ENCODE measurements at regions not wholly inside any gene's neighbourhood (a gene's known extent, or its start where the extent isn't known, plus 50 kb on each side); places are given as distances from the start of the nearest gene placed in this dataset.

DNA sequence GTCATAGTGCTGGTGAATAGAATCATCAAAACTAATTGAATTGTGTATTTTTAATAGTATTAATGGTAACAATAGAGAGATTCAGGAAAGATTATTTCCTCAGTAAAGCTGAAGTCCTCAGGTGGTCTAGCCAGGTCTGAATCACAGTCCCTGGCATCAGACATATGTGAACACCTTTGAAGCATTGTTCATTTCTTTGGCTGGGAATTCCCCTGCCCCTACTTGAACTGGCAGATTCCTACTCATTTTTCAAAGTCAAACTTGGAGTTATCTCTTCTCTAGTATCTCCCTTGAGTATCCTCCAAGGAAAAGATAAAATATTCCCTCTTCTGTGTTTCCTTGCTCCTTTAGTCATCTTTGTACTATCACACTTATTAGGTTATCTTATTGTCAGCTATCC is 759.8 kb downstream of the ADGRL2 start:
- no peak for DNase-seq (ENCODE audit: low spot score)

DNA sequence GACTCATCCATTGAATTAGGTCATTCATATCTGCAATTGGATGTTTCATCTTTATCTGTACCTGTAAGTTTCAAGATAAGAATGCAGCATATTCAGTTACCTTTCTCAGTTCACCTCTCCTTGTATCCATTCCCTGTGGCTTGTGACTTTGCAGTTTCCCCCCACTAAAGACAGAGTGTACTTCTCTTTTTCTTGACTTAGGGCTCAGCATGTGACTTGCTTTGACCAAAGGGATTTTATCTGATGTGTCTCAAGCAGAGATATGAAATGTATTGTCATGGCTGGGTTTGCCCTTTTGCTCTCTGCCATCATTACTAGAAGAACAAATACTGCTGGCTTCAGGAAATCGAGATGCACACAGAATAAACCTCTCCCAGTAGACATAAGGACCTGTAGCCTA is 754.8 kb downstream of the ADGRL2 start:
- no peak for DNase-seq (ENCODE audit: low spot score)

DNA sequence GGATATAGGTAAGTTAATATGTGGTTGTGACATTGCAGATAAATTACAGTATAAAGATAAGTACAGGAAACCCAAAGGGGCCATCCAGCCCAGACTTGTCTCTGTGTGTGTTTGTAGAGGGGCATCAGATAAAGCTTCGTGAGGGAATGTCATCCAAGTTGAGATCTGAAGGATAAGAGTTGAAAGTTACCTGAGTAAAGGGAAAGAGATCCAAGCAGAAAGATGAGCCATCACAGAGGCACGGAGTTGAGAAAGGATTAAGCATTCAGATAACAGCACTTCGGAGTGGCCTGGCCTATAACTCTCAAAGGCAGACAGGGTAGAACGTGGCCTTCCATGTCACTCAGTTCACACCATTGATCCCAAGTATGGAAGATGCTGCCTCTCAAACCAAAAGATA is 749.1 kb downstream of the ADGRL2 start:
- DNase-seq (ENCODE audit: low spot score) = no peak

DNA sequence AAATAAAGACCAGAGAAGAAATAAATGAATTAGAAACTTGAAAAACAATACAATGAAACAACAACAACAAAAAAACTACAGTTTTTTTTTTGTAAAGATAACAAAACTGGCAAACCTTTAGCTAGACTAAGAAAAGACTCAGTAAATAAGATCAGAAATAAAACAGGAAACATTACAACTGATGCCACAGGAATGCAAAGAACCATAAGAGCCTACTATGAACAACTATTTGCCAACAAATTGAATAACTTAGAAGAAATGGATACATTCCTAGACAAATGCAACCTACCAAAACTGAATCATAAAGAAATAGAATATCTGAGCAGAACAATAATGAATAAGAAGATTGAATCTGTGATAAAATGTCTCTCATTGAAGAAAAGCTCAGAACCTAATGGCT is 742.0 kb downstream of the ADGRL2 start:
- DNase-seq (ENCODE audit: low spot score) = no peak

DNA sequence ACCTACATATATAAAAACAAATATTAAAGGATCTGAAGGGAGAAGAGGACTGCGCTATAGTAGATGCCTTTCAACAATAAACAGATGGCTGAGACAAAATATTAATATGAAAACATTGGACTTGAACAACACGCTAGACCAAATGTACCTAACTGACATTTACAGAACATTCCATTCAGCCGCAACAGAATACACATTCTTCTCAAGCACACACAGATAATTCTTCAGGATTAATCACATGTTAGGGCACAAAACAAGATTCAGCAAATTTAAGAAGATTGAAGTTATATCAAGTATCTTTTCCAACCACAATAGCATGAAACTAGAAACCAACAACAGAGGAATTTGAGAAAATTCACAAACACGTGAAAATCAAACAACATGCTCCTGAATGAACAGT is 741.4 kb downstream of the ADGRL2 start:
- no peak for DNase-seq (ENCODE audit: low spot score)

DNA sequence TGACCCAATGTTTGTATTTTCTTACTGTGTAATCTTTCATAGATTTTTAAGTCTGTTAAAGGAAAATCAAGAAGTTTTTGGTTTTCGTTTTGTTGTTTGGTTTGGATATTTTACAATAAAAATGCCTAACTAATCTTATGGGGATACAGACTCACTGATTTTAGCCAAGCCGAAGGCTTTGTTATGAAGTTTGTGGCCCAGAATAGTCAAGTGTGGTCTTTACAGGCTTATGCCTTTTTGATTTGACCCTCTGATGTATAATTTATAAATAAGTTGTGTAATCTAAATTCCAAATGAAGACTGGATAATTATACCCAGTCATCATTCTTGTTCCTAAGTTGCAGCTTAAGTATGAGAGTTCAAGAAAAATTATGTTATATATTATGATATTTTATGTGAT is 739.3 kb downstream of the ADGRL2 start:
- no peak for DNase-seq (ENCODE audit: low spot score)

DNA sequence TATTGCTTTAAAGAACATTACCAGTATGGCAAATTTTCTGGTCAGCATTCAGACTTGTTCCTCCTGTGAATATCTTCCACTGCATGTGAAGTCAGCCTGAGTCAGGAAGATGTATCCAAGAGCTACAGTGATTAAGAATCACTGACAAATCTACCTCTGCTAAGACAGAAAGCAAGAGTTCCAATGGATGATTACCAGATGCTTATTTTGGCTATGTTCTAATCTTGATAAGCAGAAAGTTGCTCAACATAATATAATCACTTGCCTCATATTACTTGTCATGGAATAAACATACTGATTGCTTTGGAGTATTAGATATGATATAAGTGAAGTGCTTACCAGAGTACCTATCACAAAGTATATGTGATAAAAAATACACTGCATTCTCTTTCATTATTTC is 738.1 kb downstream of the ADGRL2 start:
- DNase-seq (ENCODE audit: low spot score) = no peak

DNA sequence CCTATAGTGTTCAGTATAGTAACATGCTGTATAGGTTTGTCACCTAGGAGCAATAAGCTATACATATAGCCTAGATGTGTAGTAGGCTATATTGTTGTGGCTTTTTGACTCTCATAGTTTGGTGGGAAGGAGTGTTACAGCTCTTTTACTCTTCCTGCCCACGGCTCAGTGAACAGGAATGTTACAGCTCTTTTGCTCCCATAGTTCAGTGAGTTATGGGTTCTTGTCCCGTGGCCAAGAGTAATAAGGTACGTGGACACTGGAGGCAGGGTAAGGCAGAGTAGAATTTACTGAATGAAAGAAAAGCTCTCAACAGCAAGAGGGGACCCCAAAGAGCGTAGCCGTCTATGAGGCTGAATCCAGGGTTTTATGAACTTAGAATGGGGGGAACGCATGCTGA is 734.3 kb downstream of the ADGRL2 start:
- no peak for DNase-seq (ENCODE audit: low spot score)

DNA sequence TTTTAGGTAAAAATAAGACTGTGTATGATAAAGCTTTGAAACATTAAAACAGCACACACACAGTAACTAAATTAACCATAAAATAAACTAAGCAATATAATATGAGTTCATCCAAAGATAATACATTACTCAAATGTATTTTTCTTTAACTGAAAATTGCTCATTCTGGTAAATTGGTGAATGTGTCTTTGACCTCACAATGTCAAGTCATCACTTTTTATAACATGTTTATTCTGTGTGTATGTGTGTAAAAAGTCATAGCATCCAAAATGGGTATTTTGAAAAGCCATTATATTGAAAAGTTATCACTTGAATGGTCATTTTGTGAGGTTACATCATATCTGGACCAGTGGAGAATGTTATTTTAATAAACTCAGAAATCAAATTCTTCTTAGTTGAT is 724.6 kb downstream of the ADGRL2 start:
- DNase-seq (ENCODE audit: low spot score) = no peak

DNA sequence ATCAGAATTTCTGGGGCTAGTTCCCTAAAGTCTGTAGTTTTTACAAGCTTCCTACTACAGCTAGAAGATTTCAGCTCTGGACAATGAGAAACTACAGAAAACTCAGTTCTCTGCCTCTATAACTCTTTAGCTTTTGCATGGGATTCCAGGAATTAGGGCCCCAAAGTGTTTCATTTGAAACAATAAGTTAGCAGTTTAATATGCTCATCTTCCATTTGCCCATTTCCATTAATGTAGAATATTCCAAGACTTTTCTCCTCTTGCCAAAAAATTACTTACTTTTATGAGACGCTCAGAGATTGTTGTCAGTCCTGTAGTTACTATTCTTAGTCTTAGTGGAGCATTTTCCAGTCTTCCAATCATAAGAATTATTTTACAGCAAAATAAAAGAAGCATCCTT is 719.9 kb downstream of the ADGRL2 start:
- DNase-seq (ENCODE audit: low spot score) = no peak

DNA sequence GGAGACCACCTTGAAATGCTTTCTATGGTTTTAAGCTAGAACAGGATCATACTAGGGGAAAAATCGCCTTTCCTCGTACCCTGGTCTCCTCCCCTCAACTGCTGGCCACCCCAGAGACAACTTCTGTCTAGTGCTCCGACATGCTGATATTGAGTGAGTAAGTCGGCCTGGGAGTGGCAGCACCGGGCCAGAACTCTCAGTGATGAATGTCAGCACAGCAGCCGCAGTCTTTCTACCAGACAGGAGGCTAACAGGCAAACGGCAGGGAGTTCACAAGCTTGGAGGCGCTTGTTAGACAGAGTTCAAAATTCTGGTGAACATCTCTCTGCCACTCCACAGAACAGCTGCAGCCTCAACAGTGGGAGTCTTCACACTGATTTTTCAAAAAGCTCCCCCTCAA is 716.9 kb downstream of the ADGRL2 start:
- no peak for DNase-seq (ENCODE audit: low spot score)

DNA sequence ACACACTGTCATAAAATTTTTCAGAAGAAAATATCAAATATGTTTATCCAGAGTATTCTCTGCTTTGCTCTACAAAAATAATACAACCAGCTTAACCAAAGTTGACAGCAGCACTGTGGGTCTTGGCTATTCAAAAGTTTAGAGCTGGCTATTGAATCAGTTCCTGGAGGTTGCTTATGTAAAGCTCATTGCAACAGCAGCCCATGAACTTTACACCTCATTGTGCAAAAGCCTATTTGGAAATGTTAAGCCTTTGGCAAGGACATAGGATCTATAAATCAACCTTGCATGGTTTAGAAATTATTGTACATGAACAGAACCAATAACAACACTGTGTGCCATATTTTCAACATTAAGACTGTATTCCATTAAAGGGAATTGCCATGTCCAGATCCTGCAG is 714.9 kb downstream of the ADGRL2 start:
- DNase-seq (ENCODE audit: low spot score) = no peak

DNA sequence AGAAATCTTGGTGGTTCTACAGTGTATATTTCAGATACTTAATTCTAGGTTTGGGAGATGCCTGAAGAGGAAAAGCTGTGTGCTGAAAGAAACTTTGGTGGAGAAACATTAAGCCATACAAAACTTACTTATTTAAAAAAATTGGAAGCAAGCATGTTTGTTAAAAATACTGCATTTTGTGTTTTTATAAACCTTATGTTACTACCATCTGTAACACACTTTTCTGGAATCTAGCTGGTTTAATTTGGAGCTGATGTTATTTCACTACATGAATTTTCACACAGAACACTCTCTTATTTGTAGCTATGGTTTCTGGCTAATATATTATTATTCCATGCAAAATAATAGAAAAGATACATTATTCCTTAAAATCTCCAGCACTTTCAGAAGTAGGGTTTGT is 710.7 kb downstream of the ADGRL2 start:
- DNase-seq (ENCODE audit: low spot score) = no peak

DNA sequence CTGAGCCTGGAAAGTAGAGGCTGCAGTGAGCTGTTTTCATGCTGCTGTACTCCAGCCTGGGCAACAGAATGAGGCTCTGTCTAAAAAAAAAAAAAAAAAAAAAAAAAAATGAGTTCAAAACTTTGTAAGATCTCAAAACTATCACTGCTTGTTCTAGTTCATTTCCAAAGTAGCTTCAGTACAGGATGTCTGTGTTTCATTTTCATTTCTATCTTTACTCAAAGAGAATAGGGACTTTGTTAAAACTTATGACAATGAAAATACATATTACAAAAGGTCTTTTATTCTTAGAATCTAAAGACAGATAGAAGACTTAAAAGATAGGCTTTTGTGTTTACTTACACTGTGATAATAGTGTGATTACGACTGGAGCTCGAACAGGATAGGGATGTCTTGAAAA is 709.7 kb downstream of the ADGRL2 start:
- DNase-seq (ENCODE audit: low spot score) = no peak

DNA sequence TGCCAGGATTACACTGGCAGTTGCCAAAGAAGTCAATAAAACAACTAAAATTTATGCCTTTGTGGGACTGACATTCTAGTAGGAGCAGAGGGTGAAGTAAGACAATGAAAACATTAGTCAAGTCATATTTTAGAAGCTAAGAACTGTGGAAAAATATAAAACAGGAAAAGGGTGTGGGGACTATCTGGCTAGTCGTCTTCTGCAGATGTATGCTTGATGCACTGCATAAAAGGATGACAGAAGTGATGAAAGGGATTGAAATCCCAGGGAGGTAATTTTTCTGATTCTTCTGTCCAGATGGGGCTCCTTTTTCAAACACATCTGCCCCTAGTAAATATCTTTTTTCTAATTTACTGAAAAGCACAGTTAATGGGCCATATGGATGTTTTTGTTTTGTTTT is 706.3 kb downstream of the ADGRL2 start:
- DNase-seq (ENCODE audit: low spot score) = no peak

DNA sequence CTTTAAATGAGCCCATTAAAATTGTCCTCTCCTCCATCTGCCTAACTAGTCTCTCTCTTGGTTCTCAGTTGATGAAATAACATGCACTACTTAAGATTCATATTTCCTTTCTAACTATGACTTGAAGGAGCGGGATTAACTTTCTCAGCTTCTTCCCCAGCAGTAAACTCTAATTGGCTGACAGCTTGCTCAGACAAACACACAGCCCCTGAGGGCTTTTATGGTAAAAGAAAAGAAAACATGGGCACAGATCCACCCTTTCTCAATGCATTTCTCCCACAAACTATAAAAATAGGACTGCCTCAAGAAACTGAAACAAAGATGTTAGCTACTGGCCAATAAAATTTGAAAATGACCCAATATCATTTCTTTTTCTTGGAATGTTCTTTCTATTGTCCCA is 703.1 kb downstream of the ADGRL2 start:
- no peak for DNase-seq (ENCODE audit: low spot score)

DNA sequence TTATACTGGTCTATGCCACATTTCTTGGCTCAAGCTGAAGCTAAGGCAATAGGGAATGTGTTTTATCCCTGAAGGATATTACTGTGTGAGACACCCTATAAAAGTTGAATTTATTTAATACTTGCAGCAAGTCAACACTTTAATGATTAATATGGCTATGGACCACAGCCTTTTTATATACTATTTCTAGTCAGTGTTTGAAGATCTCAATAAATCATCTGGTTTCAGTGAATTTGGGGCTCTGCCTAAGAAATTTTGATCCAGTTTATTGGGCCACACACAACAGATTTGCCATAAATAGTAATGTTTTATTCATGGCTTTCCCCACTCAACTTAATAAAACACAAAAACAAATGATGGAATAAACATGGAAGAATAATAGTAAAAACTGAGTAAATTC is 698.3 kb downstream of the ADGRL2 start:
- no peak for DNase-seq (ENCODE audit: low spot score)

DNA sequence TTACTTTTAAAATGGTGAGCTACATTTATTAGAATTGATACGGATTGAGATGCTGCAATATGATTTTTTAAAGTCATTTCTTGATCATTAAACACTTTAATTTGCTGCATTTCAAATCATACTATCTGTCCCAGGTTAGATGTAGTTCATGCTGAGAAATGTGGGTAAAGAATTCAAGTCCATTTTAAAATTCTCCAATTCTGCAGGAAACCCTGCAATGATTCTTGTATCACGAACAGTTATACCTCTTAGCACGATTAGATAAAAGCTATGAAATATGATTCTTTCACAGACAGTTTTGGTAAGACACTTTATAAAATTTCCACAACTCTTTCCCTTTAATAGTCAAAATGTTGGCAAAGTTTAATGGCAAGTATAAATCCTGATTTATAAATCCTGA is 693.4 kb downstream of the ADGRL2 start:
- no peak for DNase-seq (ENCODE audit: low spot score)

DNA sequence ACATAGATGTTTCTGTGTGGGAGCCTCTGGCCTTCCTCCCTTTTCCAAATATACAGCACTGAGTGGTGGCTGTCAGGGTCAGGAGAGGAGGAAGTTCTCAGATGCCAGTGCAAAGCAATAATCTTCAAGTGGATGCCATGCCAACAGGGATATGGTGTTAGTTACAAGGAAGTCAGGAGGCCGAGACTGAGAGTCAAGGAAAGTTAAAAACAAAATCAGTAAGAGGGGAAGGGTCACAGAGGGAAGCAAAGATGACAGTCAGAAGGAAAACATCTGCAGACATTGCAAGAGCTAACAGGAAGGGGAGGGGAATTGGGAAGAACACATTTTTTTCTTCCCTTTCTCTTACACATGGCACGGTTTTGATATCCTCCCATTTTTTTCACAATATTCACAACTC is 691.4 kb downstream of the ADGRL2 start:
- no peak for DNase-seq (ENCODE audit: low spot score)

DNA sequence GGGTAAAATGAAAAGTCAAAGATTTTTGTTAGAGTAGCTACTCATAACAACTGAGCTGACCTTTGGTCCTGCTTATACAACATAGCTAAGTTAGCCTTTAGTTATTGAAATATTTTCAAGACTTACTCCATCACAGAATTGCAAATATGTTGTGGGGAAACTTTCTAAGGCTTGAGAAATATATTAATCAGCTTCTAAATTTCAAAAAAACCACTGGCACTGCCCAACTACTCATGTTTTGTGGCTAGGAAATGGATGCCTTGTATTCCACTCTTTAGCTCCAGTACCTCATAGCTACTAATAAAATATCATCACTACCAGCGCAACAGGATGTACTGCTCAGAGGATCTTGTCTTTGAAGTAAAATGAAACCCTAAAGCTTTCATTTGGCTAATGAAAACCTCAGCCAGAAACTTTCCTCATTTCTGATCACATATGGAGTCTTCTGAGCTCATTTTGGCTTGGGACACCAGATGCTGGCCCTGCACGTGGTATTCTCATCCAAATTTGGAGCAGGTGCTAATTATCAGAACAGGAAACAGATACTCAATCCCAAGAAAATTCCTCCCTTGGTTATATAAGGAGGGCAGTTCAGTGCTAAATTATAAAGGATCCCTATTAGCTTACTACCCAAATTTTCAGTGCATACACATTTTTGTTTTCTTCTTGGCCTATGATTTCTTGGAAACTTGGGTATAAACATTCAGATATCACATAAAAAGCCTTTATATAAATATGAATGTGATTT is 690.7 kb downstream of the ADGRL2 start:
- DNase-seq (ENCODE audit: low spot score) = no peak

DNA sequence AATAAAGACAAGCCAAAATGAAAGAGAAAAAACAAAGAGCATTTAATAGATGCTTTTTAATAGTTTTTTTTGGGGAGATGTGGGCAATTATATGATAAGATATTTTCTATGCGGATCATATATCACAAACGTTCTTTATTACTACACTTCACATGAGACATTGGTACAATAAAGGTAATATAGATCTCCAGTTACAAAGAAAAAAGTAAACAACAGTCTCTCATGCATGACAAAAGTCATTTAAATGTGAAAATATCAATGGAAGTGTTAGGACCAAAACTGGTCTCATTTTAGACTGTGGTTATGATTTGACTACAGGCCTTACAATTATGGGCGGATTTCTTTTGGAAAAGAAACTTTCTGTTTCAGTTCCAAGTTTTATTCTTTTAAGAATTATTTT is 687.0 kb downstream of the ADGRL2 start:
- no peak for DNase-seq (ENCODE audit: low spot score)

DNA sequence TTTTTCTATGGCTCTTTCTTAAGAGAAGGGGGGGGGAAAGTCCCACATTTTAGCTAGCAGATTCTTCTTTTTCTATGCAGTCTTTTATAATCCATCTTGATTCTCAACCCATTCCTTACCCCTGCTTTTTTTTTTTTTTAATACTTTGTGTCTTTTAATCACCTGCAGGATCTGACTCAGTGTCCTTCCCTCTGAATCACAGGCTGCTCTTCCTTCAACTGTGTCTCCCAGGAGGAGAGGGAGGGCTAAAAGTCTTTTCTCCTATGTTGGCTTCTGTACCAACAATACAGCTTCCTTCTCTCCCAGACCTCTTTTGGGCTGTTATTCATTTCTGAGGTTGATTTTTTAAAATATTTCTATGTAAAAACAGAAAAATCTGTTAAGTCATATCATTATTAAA is 686.2 kb downstream of the ADGRL2 start:
- DNase-seq (ENCODE audit: low spot score) = no peak

DNA sequence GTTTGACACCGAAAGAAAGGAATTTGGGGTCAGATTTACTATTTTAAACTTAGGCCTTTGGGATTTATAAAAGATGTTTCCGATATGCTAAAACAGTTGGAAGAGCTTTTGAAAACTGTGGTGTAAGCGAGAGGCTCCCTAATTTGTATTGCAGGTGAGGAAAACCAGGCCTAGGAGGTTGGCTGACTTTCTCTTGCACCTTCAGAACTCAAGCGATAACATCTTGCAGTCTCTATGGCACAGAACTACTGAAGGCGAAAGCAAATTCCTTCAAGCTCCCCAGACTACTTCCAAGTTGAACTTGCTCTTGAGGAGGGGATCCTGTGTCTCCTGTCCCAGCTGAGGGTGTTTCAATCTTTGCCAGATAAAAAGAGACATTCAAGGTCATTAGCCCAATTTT is 685.7 kb downstream of the ADGRL2 start:
- DNase-seq (ENCODE audit: low spot score) = no peak

DNA sequence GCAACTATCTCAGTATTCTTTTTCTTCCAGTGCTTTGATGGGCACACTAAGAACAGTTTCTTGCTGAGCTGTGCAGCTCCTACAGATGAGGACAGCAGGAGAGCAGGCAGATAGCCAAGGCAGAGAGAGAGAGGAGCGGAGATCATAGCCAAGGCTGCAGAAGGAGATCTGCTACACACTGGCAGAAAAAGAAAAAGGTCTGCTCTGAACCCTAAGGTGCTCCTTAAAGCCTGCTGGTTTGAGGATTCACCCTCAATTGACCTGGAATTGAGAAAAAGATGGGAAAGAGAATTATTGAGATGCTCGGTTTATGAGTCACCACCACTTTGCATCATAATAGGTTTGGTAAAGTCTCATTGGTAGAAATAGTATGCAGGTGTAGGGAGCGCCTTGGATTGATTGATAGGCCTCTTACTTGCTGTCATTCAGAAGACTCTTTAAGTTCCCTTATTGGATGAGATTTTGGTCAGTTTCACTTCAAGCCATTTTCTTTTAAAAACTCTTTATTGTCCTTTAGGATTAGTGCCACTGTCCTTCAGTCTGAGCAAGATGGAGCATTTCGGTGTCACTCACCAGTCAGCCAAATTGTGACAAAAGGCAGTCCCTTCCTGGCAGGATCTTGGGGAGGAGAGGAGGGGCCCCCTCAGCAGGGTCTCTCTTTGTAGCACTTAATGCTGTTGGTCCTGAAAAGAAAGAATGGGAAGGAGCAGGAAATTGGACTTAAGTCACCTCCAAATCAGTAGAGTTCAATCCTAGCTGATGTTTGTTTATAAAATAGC is 685.0 kb downstream of the ADGRL2 start:
- DNase-seq (ENCODE audit: low spot score) = no peak
